HepG2 (cell line): ENCODE measurements at regions not wholly inside any gene's neighbourhood (a gene's known extent, or its start where the extent isn't known, plus 50 kb on each side); places are given as distances from the start of the nearest gene placed in this dataset.

Source experiments
- ATAC-seq: fragments of 200-7000 bp; cut with Tn5 transposase; 3 replicates; pipeline ENCODE4 v1.9.1; 2020; ENCODE audit warnings: mild to moderate bottlenecking, moderate library complexity
- BruUV-seq: library from RNA; stranded (reverse); fragments of 400-500 nt; replicated peaks from 2 replicates; lab custom pipeline; 2021; lab: Mats Ljungman, UMichigan
- CTCF ChIA-PET: fragments of 300-600 bp; formaldehyde crosslinking; extraction: SDS; loops from one replicate; lab custom pipeline; 2021; ENCODE audit warnings: low total read pairs, inconsistent platforms, low intra/inter-chr PET ratio; lab: Yijun Ruan, JAX
- POLR2A ChIA-PET: fragments of 350-600 bp; sonication (Branson Sonifier 250); formaldehyde crosslinking; loops from one replicate; lab custom pipeline; 2020; ENCODE audit warnings: antibody characterized with exemption, inconsistent platforms; lab: Yijun Ruan, JAX
- DNase-seq: peaks from one replicate; pipeline ENCODE4 v3.0.0-alpha.2; 2015; ENCODE audit warnings: low spot score
- FAIRE-seq: peaks from 3 replicates; lab custom pipeline; 2011; peaks lifted over from hg19 to GRCh38; lab: Jason Lieb, UNC
- H2AFZ ChIP-seq: one replicate; pipeline ENCODE4 v1.6.1; 2011; ENCODE audit warnings: low read length, inconsistent platforms
- H3K27ac ChIP-seq: fragments of 300-600 bp; 3 replicates; pipeline ENCODE4 v1.8.0; 2011; ENCODE audit warnings: mixed run types, mild to moderate bottlenecking, mixed read lengths, low read length, inconsistent platforms; ENCODE audit not compliant: insufficient read depth; ENCODE audit errors: extremely low read length
- H3K27me3 ChIP-seq, 2 experiments: fragments of 200-600 bp in 1 of 2; 2 replicates in 1 of 2; 3 replicates in 1 of 2; pipeline versions ENCODE4 v1.6.0 to v1.8.0; 2011; ENCODE audit warnings: low read length in 2 of 2, mild to moderate bottlenecking in 2 of 2, moderate library complexity in 2 of 2, inconsistent platforms in 1 of 2; ENCODE audit not compliant: insufficient read depth in 2 of 2, control insufficient read depth in 1 of 2
- H3K36me3 ChIP-seq, 2 experiments: fragments of 200-600 bp in 1 of 2; replicated peaks in 1 of 2; 2 replicates in 1 of 2; 3 replicates in 1 of 2; pipeline versions ENCODE4 v1.5.1 to v1.8.0; 2011; ENCODE audit warnings: low read length in 2 of 2, inconsistent platforms in 1 of 2; ENCODE audit not compliant: insufficient read depth in 2 of 2, control insufficient read depth in 1 of 2
- H3K4me1 ChIP-seq: 2 replicates; pipeline ENCODE4 v1.5.1; 2012; ENCODE audit warnings: low read length, inconsistent platforms; ENCODE audit not compliant: insufficient read depth
- H3K4me2 ChIP-seq: 2 replicates; pipeline ENCODE4 v1.6.0; 2011; ENCODE audit warnings: low read depth, low read length, inconsistent platforms
- H3K4me3 ChIP-seq, 3 experiments: fragments of 200-600 bp in 1 of 3; sonication (generic), shearing (Covaris generic) in 1 of 3; replicated peaks in 1 of 3; 2 replicates each; pipeline ENCODE4 v1.5.1; 2011 to 2016; ENCODE audit warnings: low read length in 3 of 3, inconsistent platforms in 2 of 3, low read depth in 2 of 3, mild to moderate bottlenecking in 2 of 3, control low read depth in 1 of 3, mixed read lengths in 1 of 3; ENCODE audit not compliant: insufficient read depth in 1 of 3
- H3K79me2 ChIP-seq: one replicate; pipeline ENCODE4 v1.6.1; 2011; ENCODE audit warnings: low read length, inconsistent platforms; ENCODE audit not compliant: insufficient read depth
- H3K9ac ChIP-seq: 2 replicates; pipeline ENCODE4 v1.6.0; 2011; ENCODE audit warnings: mild to moderate bottlenecking, low read depth, low read length, inconsistent platforms; ENCODE audit not compliant: insufficient read depth
- H3K9me3 ChIP-seq: 2 replicates; pipeline ENCODE4 v1.5.1; 2012; ENCODE audit warnings: mild to moderate bottlenecking, low read length
- H4K20me1 ChIP-seq: 2 replicates; pipeline ENCODE4 v1.6.0; 2011; ENCODE audit warnings: inconsistent platforms, mild to moderate bottlenecking, low read length, moderate library complexity; ENCODE audit not compliant: insufficient read depth
- CAMTA2 ChIP-seq: sonication (generic); formaldehyde crosslinking; IDR thresholded peaks from 2 replicates; pipeline ENCODE4 v1.4.0; 2020; ENCODE audit warnings: mild to moderate bottlenecking, missing genetic modification reagents, borderline replicate concordance
- CHD4 ChIP-seq: fragments of 200-600 bp; sonication (generic); IDR thresholded peaks from 2 replicates; pipeline ENCODE4 v1.7.0; 2017; ENCODE audit warnings: mild to moderate bottlenecking, low read length, borderline replicate concordance
- GABPB1 ChIP-seq: IDR thresholded peaks from 2 replicates; pipeline ENCODE4 v1.6.1; 2016; ENCODE audit warnings: mild to moderate bottlenecking, missing genetic modification reagents, moderate library complexity, missing compliant biosample characterization
- HNF4G ChIP-seq, 2 experiments: sonication (generic) in 1 of 2; formaldehyde crosslinking in 1 of 2; IDR thresholded peaks; 2 replicates each; pipeline versions ENCODE4 v1.4.0 to v1.6.1; 2011 to 2020; ENCODE audit warnings: borderline replicate concordance in 2 of 2, low read depth in 2 of 2, mild to moderate bottlenecking in 2 of 2, low read length in 1 of 2, missing genetic modification reagents in 1 of 2, moderate library complexity in 1 of 2
- LBX2 ChIP-seq: sonication (generic); formaldehyde crosslinking; IDR thresholded peaks from 2 replicates; pipeline ENCODE4 v1.5.0; 2020; ENCODE audit warnings: missing genetic modification reagents, mild to moderate bottlenecking, borderline replicate concordance
- MBNL3 ChIP-seq: fragments of 250-450 bp; sonication (Bioruptor Pico); conservative IDR thresholded peaks from 2 replicates; pipeline ENCODE4 v1.8.0; 2022; ENCODE audit warnings: mild to moderate bottlenecking, inconsistent platforms
- SRF ChIP-seq: IDR thresholded peaks from 2 replicates; pipeline ENCODE4 v1.6.1; 2011; ENCODE audit warnings: mild to moderate bottlenecking, low read depth, low read length, moderate library complexity
- ZFAT ChIP-seq: sonication (generic); formaldehyde crosslinking; conservative IDR thresholded peaks from 2 replicates; pipeline ENCODE4 v1.8.1; 2023; ENCODE audit warnings: missing genetic modification reagents, inconsistent platforms
- ZNF12 ChIP-seq: sonication (generic); formaldehyde crosslinking; IDR thresholded peaks from 2 replicates; pipeline ENCODE4 v1.5.0; 2020; ENCODE audit warnings: missing genetic modification reagents
- ZNF724P ChIP-seq: sonication (generic); formaldehyde crosslinking; IDR thresholded peaks from 2 replicates; pipeline ENCODE4 v1.8.0; 2022; ENCODE audit warnings: missing genetic modification reagents, borderline replicate concordance
- ZZZ3 ChIP-seq: sonication (generic); formaldehyde crosslinking; IDR thresholded peaks from 2 replicates; pipeline ENCODE4 v1.4.0; 2020; ENCODE audit warnings: missing genetic modification reagents, mild to moderate bottlenecking, borderline replicate concordance
- WGBS: methylation state at CpG from one replicate; pipeline ENCODE4 v1.1.6; 2017; ENCODE audit warnings: low lambda C conversion rate; 5-methylcytosine and 5-hydroxymethylcytosine counted together
- in situ Hi-C: cut with HindIII; loops from 2 replicates; pipeline ENCODE4 v1.10.0; 2017; ENCODE audit warnings: low pct_unique_long_range_greater_than_20kb; ENCODE audit not compliant: extremely low pct_ligation_motif_present
- intact Hi-C: fragments of 100-400 bp; cut with micrococcal nuclease; formaldehyde crosslinking; loops from one replicate; pipeline ENCODE4 v1.10.0; 2022; ENCODE audit not compliant: unreplicated experiment
- TF ChIP-seq, protein P1 (sequence below): sonication (generic); formaldehyde crosslinking; IDR thresholded peaks from 2 replicates; pipeline ENCODE4 v1.5.0; 2020; ENCODE audit warnings: mild to moderate bottlenecking, missing genetic modification reagents, borderline replicate concordance

DNA sequence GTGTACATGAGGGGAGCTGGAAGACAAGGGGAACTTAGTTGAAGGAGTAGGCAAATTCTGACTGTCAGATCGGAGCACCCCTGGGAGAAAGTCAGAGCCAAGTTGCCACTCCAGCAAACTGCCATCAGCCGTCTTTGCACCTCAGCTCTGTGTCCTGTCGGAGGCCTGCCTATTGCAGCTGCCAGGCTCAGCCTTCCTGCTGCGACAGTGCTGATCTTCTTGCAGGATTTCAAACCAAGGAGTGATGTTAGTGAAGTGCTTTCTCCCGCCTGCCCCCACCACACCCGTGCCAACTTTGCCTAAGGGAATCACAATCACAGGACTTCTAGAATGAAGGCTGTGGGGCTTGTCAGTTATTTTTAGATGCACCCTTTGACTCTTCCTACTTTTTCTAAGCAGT lies 185.3 kb downstream of the KIT start:
- 32% methylated on average over 5 of the region's 6 CpGs for WGBS

More for the DNA sequence above, 185.3 kb downstream of the KIT start:
- Histone ChIP-seq H3K27me3 (no peaks in the 10 kb centered on the region), H3K27ac (no peak overlapping the region), H4K20me1 (no peaks in the 10 kb centered on the region), H3K4me2 (no peak overlapping the region), H3K36me3 (no peaks in the 10 kb centered on the region), H3K9me3 (no peaks in the 10 kb centered on the region), H3K4me1 (no peaks in the 10 kb centered on the region), H2AFZ (no peak overlapping the region), H3K9ac (no peak overlapping the region), H3K79me2 (no peaks in the 10 kb centered on the region), H3K4me3 (no peak overlapping the region)
- FAIRE-seq = no peak
- intact Hi-C loops (no loop called here), in situ Hi-C loops (no loop called here)
- POLR2A ChIA-PET = no interaction called here
- CTCF ChIA-PET = no interaction called here
- no peak for ATAC-seq
- DNase-seq = no peak
- BruUV-seq = no TSS peak
- TF ChIP-seq ZZZ3 (no peak), MBNL3 (CRISPR knock-in tag) (no peak), ZNF12 (CRISPR knock-in tag) (no peak), CHD4 (no peak), SRF (no peak), ZFAT (no peak), LBX2 (CRISPR knock-in tag) (no peak), GABPB1 (CRISPR knock-in tag) (no peak), ZNF724P (no peak), HNF4G (IDR thresholded peaks at IDR 0.05; ENCODE audit: borderline replicate concordance, low read depth, low read length) (no peak), HNF4G (CRISPR knock-in tag; IDR thresholded peaks at IDR 0.05; ENCODE audit: borderline replicate concordance, low read depth) (no peak), CAMTA2 (no peak)
- TF ChIP-seq, protein P1, sequence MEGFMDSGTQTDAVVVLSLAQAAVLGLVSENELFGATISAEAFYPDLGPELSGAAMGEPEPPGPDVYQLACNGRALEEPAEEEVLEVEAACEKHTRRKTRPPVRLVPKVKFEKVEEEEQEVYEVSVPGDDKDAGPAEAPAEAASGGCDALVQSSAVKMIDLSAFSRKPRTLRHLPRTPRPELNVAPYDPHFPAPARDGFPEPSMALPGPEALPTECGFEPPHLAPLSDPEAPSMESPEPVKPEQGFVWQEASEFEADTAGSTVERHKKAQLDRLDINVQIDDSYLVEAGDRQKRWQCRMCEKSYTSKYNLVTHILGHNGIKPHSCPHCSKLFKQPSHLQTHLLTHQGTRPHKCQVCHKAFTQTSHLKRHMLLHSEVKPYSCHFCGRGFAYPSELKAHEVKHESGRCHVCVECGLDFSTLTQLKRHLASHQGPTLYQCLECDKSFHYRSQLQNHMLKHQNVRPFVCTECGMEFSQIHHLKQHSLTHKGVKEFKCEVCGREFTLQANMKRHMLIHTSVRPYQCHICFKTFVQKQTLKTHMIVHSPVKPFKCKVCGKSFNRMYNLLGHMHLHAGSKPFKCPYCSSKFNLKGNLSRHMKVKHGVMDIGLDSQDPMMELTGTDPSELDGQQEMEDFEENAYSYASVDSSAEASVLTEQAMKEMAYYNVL (CRISPR knock-in tag) = no peak
